ENCODE measurements at regions not wholly inside any gene's neighbourhood (a gene's known extent, or its start where the extent isn't known, plus 50 kb on each side); places are given as distances from the start of the nearest gene placed in this dataset.
"Not testable (repeated sequence)": the region's sequence is repeated elsewhere in the genome, so short reads cannot be mapped to it uniquely, and the experiment has no call there.

DNA sequence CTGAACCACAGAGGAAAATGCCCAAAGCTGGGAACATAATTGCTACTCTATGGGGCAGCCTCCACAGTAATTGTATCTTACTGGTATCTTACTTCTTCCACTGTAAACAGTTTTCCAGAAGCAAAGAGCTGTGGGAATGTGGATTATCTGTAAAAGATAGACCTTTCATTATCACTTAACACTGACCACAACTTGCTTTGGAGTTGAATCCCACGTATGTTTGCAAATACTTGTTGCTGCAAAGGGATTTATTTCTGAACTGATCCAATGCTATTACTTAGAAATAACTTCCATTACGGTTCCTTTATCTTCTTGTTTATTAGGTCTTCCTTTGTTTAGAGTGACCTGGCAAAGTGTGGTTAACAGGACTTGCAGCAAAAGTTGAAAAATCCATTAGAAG is 218.1 kb downstream of the KCTD12 start:
- Histone ChIP-seq H3K36me3 (no peaks in the 10 kb centered on the region), H3K4me3 (no peak overlapping the region), H3K27me3 (ENCODE audit: low read depth) (no peaks in the 10 kb centered on the region), H3K27ac (replicated peaks) (no peak overlapping the region), H3K9me3 (replicated peaks) (no peaks in the 10 kb centered on the region), H3K4me1 (peaks cover 24% of the 10 kb centered on the region)
- intact Hi-C loops (cut with micrococcal nuclease) = loop anchor here (5.0 kb wide), 2 partner anchors 214 to 234 kb away; no protein-coding TSS in a partner anchor
- no peak for DNase-seq
- TF ChIP-seq, protein P1, sequence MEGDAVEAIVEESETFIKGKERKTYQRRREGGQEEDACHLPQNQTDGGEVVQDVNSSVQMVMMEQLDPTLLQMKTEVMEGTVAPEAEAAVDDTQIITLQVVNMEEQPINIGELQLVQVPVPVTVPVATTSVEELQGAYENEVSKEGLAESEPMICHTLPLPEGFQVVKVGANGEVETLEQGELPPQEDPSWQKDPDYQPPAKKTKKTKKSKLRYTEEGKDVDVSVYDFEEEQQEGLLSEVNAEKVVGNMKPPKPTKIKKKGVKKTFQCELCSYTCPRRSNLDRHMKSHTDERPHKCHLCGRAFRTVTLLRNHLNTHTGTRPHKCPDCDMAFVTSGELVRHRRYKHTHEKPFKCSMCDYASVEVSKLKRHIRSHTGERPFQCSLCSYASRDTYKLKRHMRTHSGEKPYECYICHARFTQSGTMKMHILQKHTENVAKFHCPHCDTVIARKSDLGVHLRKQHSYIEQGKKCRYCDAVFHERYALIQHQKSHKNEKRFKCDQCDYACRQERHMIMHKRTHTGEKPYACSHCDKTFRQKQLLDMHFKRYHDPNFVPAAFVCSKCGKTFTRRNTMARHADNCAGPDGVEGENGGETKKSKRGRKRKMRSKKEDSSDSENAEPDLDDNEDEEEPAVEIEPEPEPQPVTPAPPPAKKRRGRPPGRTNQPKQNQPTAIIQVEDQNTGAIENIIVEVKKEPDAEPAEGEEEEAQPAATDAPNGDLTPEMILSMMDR (IDR thresholded peaks at IDR 0.05; ENCODE audit: borderline replicate concordance) = no peak

DNA sequence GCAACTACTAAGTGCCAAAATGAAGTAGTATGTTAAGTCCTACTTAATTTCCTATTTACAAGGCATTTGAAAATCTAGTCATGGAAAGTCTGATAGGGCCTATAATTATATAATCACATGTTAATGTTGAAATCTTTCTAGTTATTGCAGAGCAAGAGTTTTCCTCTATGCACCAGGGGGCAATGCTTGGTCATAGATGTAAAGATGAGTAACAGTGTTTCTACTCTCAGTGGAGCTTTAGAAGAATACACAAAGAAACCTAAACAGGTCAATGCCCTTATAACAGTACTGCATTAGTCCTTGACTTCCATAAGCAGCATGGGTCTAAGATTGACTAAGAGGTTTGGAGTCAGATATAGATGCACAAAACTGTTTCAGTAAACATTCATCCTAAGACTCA is 218.7 kb downstream of the KCTD12 start:
- TF ChIP-seq, protein P1 (IDR thresholded peaks at IDR 0.05; ENCODE audit: borderline replicate concordance) = peak; percentile 62
- peaks cover 20% of the 10 kb centered on the region for H3K4me1 ChIP-seq
- no peaks in the 10 kb centered on the region for H3K27me3 ChIP-seq (ENCODE audit: low read depth)
- H3K4me3 ChIP-seq = no peak overlapping the region
- no peak overlapping the region for H3K27ac ChIP-seq (replicated peaks)
- no peak for DNase-seq
- no peaks in the 10 kb centered on the region for H3K9me3 ChIP-seq (replicated peaks)
- intact Hi-C loops (cut with micrococcal nuclease) = loop anchor here (5.0 kb wide), 2 partner anchors 215 to 235 kb away; no protein-coding TSS in a partner anchor
- H3K36me3 ChIP-seq = no peaks in the 10 kb centered on the region

DNA sequence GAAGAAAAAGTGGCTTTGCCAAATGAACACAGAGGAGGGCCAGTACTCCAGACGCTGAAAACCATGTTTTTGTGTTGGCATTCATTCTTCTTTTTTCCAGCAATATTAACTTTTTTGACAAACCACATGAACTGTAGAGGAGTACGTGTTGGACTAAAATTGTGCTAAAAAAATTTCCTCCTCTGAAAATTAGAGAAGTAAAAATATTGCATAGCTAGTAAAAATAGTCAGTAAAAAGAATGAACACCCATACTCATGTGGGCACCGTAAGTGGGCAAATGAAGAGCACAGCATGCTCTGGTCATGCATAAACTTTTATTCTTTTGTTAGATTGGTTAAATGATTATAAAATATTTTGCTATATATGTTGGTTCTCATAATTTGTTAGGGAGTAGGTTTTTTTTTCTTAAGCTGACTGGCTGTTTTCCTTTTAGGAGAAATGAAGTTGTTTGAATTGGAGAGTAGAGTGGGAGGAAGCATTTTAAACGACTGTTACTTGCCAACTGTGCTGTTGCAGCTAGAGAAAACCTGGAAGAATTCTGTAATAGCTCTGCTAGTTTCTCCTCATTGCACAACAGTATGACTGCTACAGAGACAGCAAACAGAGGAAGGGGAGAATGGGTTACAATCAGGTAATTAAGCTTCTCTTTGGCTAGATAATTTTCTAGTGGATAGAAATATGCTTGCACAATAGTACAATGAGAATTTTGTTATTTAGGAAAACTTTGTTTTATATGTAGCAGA is 222.4 kb downstream of the KCTD12 start:
- no peak for DNase-seq
- Histone ChIP-seq H3K27ac (replicated peaks) (peak overlapping the region; percentile 45), H3K36me3 (no peaks in the 10 kb centered on the region), H3K4me3 (no peak overlapping the region), H3K4me1 (peaks cover 10% of the 10 kb centered on the region), H3K27me3 (ENCODE audit: low read depth) (no peaks in the 10 kb centered on the region), H3K9me3 (replicated peaks) (no peaks in the 10 kb centered on the region)
- intact Hi-C loops (cut with micrococcal nuclease) = no loop called here
- TF ChIP-seq, protein P1 (IDR thresholded peaks at IDR 0.05; ENCODE audit: borderline replicate concordance) = no peak

DNA sequence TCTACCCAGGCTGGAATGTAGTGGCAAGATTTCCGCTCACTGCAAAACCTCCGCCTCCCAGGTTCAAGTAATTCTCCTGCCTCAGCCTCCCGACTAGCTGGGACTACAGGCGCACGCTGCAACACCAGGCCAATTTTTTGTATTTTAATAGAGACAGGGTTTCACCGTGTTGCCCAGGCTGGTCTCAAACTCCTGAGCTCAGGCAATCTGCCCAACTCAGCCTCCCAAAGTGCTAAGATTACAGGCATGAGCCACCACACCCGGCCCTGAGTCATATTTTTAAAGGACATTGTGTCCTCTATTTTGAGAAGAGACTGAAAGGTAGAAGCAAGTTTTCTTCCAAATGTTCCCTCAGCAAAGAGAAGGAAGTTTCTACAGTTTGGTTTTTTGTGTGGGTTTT is 227.1 kb downstream of the KCTD12 start:
- H3K4me3 ChIP-seq; intact Hi-C loops (cut with micrococcal nuclease); H3K9me3 ChIP-seq (replicated peaks); H3K27ac ChIP-seq (replicated peaks); H3K36me3 ChIP-seq; H3K27me3 ChIP-seq (ENCODE audit: low read depth); H3K4me1 ChIP-seq; DNase-seq: not testable (repeated sequence)

DNA sequence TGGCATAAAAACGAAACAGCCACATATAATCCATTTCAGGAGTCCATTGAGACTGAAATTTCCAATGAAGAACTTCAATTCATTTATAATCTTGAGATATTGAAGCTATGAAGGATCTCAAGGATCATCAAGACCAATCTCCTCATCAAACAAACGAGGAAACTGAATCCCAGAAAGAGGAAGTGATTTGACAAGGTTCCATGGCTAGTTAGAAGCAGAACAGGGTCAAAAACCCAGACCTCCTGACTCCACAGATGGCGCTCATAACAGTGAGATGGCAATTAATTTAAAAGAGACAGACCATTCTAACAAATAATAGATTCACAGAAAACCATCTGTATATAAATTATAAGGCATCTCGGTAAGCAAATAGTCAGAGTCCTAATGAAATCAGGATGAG is 229.7 kb downstream of the KCTD12 start:
- H3K27me3 ChIP-seq (ENCODE audit: low read depth) = no peaks in the 10 kb centered on the region
- H3K9me3 ChIP-seq (replicated peaks) = no peaks in the 10 kb centered on the region
- no peak for DNase-seq
- no peaks in the 10 kb centered on the region for H3K4me1 ChIP-seq
- H3K4me3 ChIP-seq = no peak overlapping the region
- H3K36me3 ChIP-seq = no peaks in the 10 kb centered on the region
- intact Hi-C loops (cut with micrococcal nuclease) = no loop called here
- H3K27ac ChIP-seq (replicated peaks) = no peak overlapping the region
- TF ChIP-seq, protein P1 (IDR thresholded peaks at IDR 0.05; ENCODE audit: borderline replicate concordance) = no peak

DNA sequence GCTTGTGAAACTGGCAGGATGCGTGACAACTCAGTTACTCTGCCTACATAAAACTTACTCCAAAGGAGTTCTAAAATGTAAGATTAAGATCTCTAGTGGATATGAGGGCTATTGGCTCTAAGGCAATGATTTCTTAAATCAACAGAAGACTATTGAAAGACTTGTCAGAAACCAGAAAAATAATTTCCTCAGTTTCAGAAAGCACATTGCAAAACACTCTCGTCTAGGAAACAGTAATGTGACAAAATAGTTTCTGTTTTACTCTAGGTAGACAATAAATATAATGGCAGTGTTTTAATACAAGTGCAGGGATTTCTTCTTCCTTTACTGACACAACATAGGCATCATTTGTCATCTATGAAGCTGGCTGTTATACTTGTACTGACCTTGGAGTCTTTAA is 230.1 kb downstream of the KCTD12 start:
- no peak overlapping the region for H3K27ac ChIP-seq (replicated peaks)
- intact Hi-C loops (cut with micrococcal nuclease) = no loop called here
- TF ChIP-seq, protein P1 (IDR thresholded peaks at IDR 0.05; ENCODE audit: borderline replicate concordance) = no peak

More for the DNA sequence above, 230.1 kb downstream of the KCTD12 start:
- Histone ChIP-seq H3K9me3 (replicated peaks) (no peaks in the 10 kb centered on the region), H3K36me3 (no peaks in the 10 kb centered on the region), H3K27me3 (ENCODE audit: low read depth) (no peaks in the 10 kb centered on the region), H3K4me1 (no peaks in the 10 kb centered on the region), H3K4me3 (no peak overlapping the region)
- DNase-seq = no peak

Data from left ventricle myocardium inferior (tissue), 1 donor.